Aorta (tissue), 5 donors: ENCODE measurements at regions not wholly inside any gene's neighbourhood (a gene's known extent, or its start where the extent isn't known, plus 50 kb on each side); places are given as distances from the start of the nearest gene placed in this dataset.

ENCODE experiments used
- ATAC-seq: fragments of 200-7000 bp; cut with Tn5 transposase; one replicate; pipeline ENCODE4 v1.9.1; 2022; ENCODE audit warnings: moderate library complexity; ENCODE audit not compliant: low FRiP score
- DNase-seq, 2 donors: peaks; one replicate each; pipeline ENCODE4 v3.0.0-alpha.2; 2020
- H3K27ac ChIP-seq, 2 donors: one replicate each; pipeline ENCODE4 v1.5.1; 2013; ENCODE audit warnings: low read length in 2 of 2, mild to moderate bottlenecking in 2 of 2, moderate library complexity in 2 of 2, control low read depth in 1 of 2, inconsistent platforms in 1 of 2, low read depth in 1 of 2
- H3K27me3 ChIP-seq, 2 donors: one replicate each; pipeline ENCODE4 v1.6.1; 2013; ENCODE audit warnings: control low read depth in 1 of 2, low read length in 1 of 2, mild to moderate bottlenecking in 1 of 2, moderate library complexity in 1 of 2; ENCODE audit not compliant: insufficient read depth in 2 of 2, control insufficient read depth in 1 of 2
- H3K36me3 ChIP-seq, 2 donors: one replicate each; pipeline ENCODE4 v1.6.1; 2013; ENCODE audit warnings: control low read depth in 1 of 2, low read length in 1 of 2, mild to moderate bottlenecking in 1 of 2; ENCODE audit not compliant: insufficient read depth in 2 of 2, control insufficient read depth in 1 of 2
- H3K4me1 ChIP-seq, 2 donors: one replicate each; pipeline ENCODE4 v1.6.1; 2013; ENCODE audit warnings: low read length in 2 of 2, control low read depth in 1 of 2, mild to moderate bottlenecking in 1 of 2, moderate library complexity in 1 of 2; ENCODE audit not compliant: insufficient read depth in 2 of 2, control insufficient read depth in 1 of 2
- H3K4me3 ChIP-seq, 2 donors: one replicate each; pipeline ENCODE4 v1.5.1; 2013; ENCODE audit warnings: low read length in 2 of 2, control low read depth in 1 of 2, mild to moderate bottlenecking in 1 of 2
- H3K9me3 ChIP-seq: one replicate; pipeline ENCODE4 v1.6.1; 2013; ENCODE audit warnings: mild to moderate bottlenecking, low read length; ENCODE audit not compliant: control insufficient read depth
- WGBS, 2 donors: extraction: QIAGEN DNeasy Blood & Tissue Kit; methylation state at CpG; one replicate each; pipeline ENCODE4 v1.1.7; 2013; 5-methylcytosine and 5-hydroxymethylcytosine counted together
- intact Hi-C, 2 donors: fragments of 100-400 bp; cut with DNase I; formaldehyde crosslinking; loops; one replicate each; pipeline versions ENCODE4 v1.14.2 to v1.15.0; 2022
- donor health status: healthy with polysubstance abuse.
- donor health status: Bipolar disorder and iron deficiency.
- donor health status: DM: no; HTN: no; CAD: no.
- donor health status: DM: no; HTN: no; CAD: no.
- donor health status: DM: yes; HTN: yes; CAD: no.

- 15 to 17% methylated on average over 4 of the region's 4 CpGs for WGBS, 2 donors
- Histone ChIP-seq H3K4me1 (no peaks in the 10 kb centered on the region), H3K27ac (no peak overlapping the region), H3K9me3 (no peaks in the 10 kb centered on the region), H3K36me3 (no peaks in the 10 kb centered on the region), H3K27me3 (no peaks in the 10 kb centered on the region), H3K4me3 (no peak overlapping the region)
- ATAC-seq, result no peak
- DNase-seq, result no peak
- intact Hi-C loops, result no loop called here
These were observed 838.1 kb upstream of the AGA start for GRCh38 chr4:178280362-178280761.

- Histone ChIP-seq H3K36me3 (no peaks in the 10 kb centered on the region), H3K9me3 (peaks cover 2% of the 10 kb centered on the region), H3K27ac (no peak overlapping the region), H3K4me1 (no peaks in the 10 kb centered on the region), H3K27me3 (no peaks in the 10 kb centered on the region), H3K4me3 (no peak overlapping the region)
- ATAC-seq (no peak), DNase-seq (no peak)
- intact Hi-C loops, result no loop called here
These were observed 846.2 kb upstream of the AGA start for GRCh38 chr4:178288462-178288861.

GRCh38 chr4:178293601-178294000 is 851.4 kb upstream of the AGA start:
- no peak overlapping the region for H3K27ac ChIP-seq
- no peak for DNase-seq
- no peak overlapping the region for H3K4me3 ChIP-seq
- intact Hi-C loops, result no loop called here
- no peaks in the 10 kb centered on the region for H3K9me3 ChIP-seq
- no peaks in the 10 kb centered on the region for H3K36me3 ChIP-seq
- H3K4me1 ChIP-seq, result no peaks in the 10 kb centered on the region
- no peak for ATAC-seq
- no peaks in the 10 kb centered on the region for H3K27me3 ChIP-seq
- 87 to 91% methylated on average over 6 of the region's 6 CpGs for WGBS, 2 donors

- no peak for ATAC-seq
- 81 to 97% methylated on average over 1 of the region's 1 CpG for WGBS, 2 donors
- no peak for DNase-seq
- Histone ChIP-seq H3K36me3 (no peaks in the 10 kb centered on the region), H3K4me1 (no peaks in the 10 kb centered on the region), H3K4me3 (no peak overlapping the region), H3K27me3 (no peaks in the 10 kb centered on the region), H3K27ac (no peak overlapping the region), H3K9me3 (no peaks in the 10 kb centered on the region)
- intact Hi-C loops, result no loop called here
These were observed 854.4 kb upstream of the AGA start for GRCh38 chr4:178296669-178297068.

GRCh38 chr4:178306565-178306964 is 864.3 kb upstream of the AGA start:
- Histone ChIP-seq H3K4me1 (peaks cover 0 to 4% of the 10 kb centered on the region in 2 donors), H3K27me3 (no peaks in the 10 kb centered on the region), H3K36me3 (no peaks in the 10 kb centered on the region), H3K4me3 (no peak overlapping the region), H3K27ac (no peak overlapping the region), H3K9me3 (no peaks in the 10 kb centered on the region)
- DNase-seq (no peak), ATAC-seq (no peak)
- intact Hi-C loops, result no loop called here
- 19 to 25% methylated on average over 3 of the region's 3 CpGs for WGBS, 2 donors

- Histone ChIP-seq H3K9me3 (no peaks in the 10 kb centered on the region), H3K27me3 (no peaks in the 10 kb centered on the region), H3K4me3 (no peak overlapping the region), H3K27ac (no peak overlapping the region), H3K36me3 (no peaks in the 10 kb centered on the region), H3K4me1 (peaks cover 0 to 4% of the 10 kb centered on the region in 2 donors)
- intact Hi-C loops, result no loop called here
- WGBS, 2 donors, result 75 to 76% methylated on average over 2 of the region's 2 CpGs
- DNase-seq, result no peak
- no peak for ATAC-seq
These were observed 867.7 kb upstream of the AGA start for GRCh38 chr4:178309890-178310289.

- Histone ChIP-seq H3K9me3 (no peaks in the 10 kb centered on the region), H3K27me3 (no peaks in the 10 kb centered on the region), H3K27ac (no peak overlapping the region), H3K36me3 (no peaks in the 10 kb centered on the region), H3K4me1 (no peaks in the 10 kb centered on the region), H3K4me3 (no peak overlapping the region)
- 87 to 93% methylated on average over 2 of the region's 2 CpGs for WGBS, 2 donors
- ATAC-seq (no peak), DNase-seq (no peak)
- intact Hi-C loops, result no loop called here
These were observed 869.8 kb upstream of the AGA start for GRCh38 chr4:178311997-178312396.

- Histone ChIP-seq H3K27me3 (no peaks in the 10 kb centered on the region), H3K9me3 (no peaks in the 10 kb centered on the region), H3K4me3 (no peak overlapping the region), H3K36me3 (no peaks in the 10 kb centered on the region), H3K4me1 (no peaks in the 10 kb centered on the region), H3K27ac (no peak overlapping the region)
- intact Hi-C loops, result no loop called here
- ATAC-seq (no peak), DNase-seq (no peak)
- WGBS, 2 donors, result 91 to 94% methylated on average over 3 of the region's 3 CpGs
These were observed 872.0 kb upstream of the AGA start for GRCh38 chr4:178314287-178314686.

GRCh38 chr4:178316211-178316610 is 874.0 kb upstream of the AGA start:
- no peaks in the 10 kb centered on the region for H3K36me3 ChIP-seq
- no peaks in the 10 kb centered on the region for H3K4me1 ChIP-seq
- no peak overlapping the region for H3K27ac ChIP-seq
- H3K4me3 ChIP-seq, result no peak overlapping the region
- no peaks in the 10 kb centered on the region for H3K9me3 ChIP-seq
- DNase-seq, result no peak
- intact Hi-C loops, result no loop called here
- H3K27me3 ChIP-seq, result no peaks in the 10 kb centered on the region
- no peak for ATAC-seq
- WGBS, 2 donors, result 71 to 76% methylated on average over 2 of the region's 2 CpGs
